ENCODE measurements at regions not wholly inside any gene's neighbourhood (a gene's known extent, or its start where the extent isn't known, plus 50 kb on each side); places are given as distances from the start of the nearest gene placed in this dataset.

DNA sequence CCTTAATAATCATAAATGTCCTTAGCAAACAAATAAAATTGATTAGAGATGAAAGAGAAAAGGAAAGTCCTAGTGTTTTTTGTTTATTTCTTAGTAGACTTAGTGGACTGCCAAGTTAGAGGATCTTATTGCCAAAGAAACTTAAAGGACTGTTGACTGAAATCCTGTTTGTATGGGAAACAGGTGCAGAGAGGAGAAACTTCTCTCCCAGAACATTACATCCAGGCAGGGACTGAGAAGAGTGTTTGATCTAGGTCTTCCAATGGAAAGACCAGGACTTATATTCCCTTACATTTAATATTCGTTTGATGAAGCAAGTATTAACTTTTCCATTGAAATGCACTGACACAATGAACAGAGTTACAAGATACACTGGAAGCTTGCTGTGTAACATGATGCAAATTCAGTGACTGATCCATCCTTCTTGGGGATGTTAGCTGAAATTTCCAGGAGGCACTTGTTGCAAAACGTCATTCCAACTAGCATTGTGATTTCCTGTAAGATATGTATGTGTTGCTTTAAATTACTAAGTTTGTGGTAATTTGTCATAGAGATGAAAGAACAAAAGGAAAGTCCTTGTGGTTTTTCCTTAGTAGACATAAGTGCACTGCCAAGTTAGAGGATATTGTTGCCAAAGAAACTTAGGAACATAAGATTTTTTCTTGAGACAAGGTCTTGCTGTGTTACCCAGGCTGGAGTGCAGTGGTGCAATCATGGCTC is 505.6 kb downstream of the STIM2 start:
- no peaks in the 10 kb centered on the region for H3K4me1 ChIP-seq
- no peak overlapping the region for H3K4me3 ChIP-seq
- no peaks in the 10 kb centered on the region for H4K20me1 ChIP-seq
- no peak overlapping the region for H3K9ac ChIP-seq
- no peak overlapping the region for H3K27ac ChIP-seq
- TF ChIP-seq Cebpa-rat (IDR thresholded peaks at IDR 0.05), result no peak
- peaks cover 0 to 11% (median 0%) of the 10 kb centered on the region in 11 experiments; a peak in 5 of 22 replicates for H3K9me3 ChIP-seq (replicated peaks in 1 of 11)
- no peak overlapping the region for H3K4me2 ChIP-seq
- no peaks in the 10 kb centered on the region for H3K27me3 ChIP-seq
- H3K36me3 ChIP-seq, result no peaks in the 10 kb centered on the region

DNA sequence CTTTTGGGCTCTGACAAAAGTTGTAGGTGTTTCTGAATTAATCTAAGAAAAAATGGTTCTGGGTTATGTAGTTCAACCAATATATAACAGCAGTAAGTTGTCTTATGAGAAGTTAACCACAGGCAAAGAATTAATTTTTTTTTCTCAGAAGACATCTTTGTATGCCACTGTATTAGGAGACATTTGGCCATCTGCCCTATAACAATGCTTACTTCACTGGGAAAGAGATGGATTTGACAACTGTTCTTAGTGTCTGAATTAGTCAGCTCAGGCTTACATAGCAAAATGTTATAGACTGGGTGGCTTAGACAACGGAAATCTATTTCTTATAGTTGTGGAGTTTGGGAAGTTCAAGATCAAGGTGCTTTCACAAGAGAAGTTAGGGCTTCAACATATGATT is 508.1 kb downstream of the STIM2 start:
- no peak for TF ChIP-seq Cebpa-rat (IDR thresholded peaks at IDR 0.05)
- Histone ChIP-seq H3K9ac (no peak overlapping the region), H3K9me3 (replicated peaks in 1 of 11) (peaks cover 0 to 11% (median 0%) of the 10 kb centered on the region in 11 experiments; a peak in 5 of 22 replicates), H4K20me1 (no peaks in the 10 kb centered on the region), H3K4me1 (no peaks in the 10 kb centered on the region), H3K36me3 (no peaks in the 10 kb centered on the region), H3K27me3 (no peaks in the 10 kb centered on the region), H3K27ac (no peak overlapping the region), H3K4me3 (no peak overlapping the region), H3K4me2 (no peak overlapping the region)

- Histone ChIP-seq H3K27me3 (no peaks in the 10 kb centered on the region), H3K9me3 (replicated peaks in 1 of 11) (peaks cover 3 to 13% (median 6%) of the 10 kb centered on the region in 11 experiments; a peak in 9 of 22 replicates), H3K27ac (no peak overlapping the region), H4K20me1 (no peaks in the 10 kb centered on the region), H3K4me1 (no peaks in the 10 kb centered on the region), H3K9ac (no peak overlapping the region), H3K36me3 (no peaks in the 10 kb centered on the region), H3K4me3 (no peak overlapping the region), H3K4me2 (0 out of 22 replicates have a peak overlapping the region, but pooled peaks of 1 of the 11 experiments have one; percentile 26)
- TF ChIP-seq Cebpa-rat (IDR thresholded peaks at IDR 0.05), result no peak
These were observed 521.2 kb downstream of the STIM2 start for GRCh38 chr4:27381815-27382214.

- H3K27ac ChIP-seq, result no peak overlapping the region
- H3K9ac ChIP-seq, result no peak overlapping the region
- peaks cover 0 to 3% (median 0%) of the 10 kb centered on the region in 11 experiments; a peak in 1 of 22 replicates for H3K9me3 ChIP-seq (replicated peaks in 1 of 11)
- H4K20me1 ChIP-seq, result no peaks in the 10 kb centered on the region
- TF ChIP-seq Cebpa-rat (IDR thresholded peaks at IDR 0.05), result no peak
- H3K4me1 ChIP-seq, result no peaks in the 10 kb centered on the region
- no peaks in the 10 kb centered on the region for H3K36me3 ChIP-seq
- H3K4me3 ChIP-seq, result no peak overlapping the region
- H3K4me2 ChIP-seq, result no peak overlapping the region
- no peaks in the 10 kb centered on the region for H3K27me3 ChIP-seq
These were observed 527.1 kb downstream of the STIM2 start for GRCh38 chr4:27387711-27388110.

DNA sequence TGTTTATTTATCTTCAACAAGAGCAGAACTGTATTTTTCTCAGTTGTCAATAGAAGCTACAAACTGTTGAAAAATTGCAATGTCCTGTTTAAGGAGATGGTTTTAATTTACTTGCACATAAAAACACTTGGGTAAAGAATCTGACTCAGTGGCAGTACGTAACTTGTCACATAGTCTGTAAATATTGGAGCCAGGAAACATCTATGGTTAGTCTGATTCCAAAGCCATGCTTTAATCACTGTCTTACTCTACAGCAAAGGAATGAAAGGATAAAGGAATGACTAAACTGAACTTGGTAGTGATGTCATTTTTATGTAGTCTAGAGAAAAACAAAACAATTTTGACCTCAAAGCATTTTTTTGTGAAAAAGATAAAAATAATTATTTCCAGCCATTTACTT is 537.2 kb downstream of the STIM2 start:
- Histone ChIP-seq H3K4me3 (no peak overlapping the region), H3K9ac (no peak overlapping the region), H3K27me3 (no peaks in the 10 kb centered on the region), H4K20me1 (no peaks in the 10 kb centered on the region), H3K4me2 (no peak overlapping the region), H3K36me3 (no peaks in the 10 kb centered on the region), H3K27ac (no peak overlapping the region), H3K9me3 (replicated peaks in 1 of 11) (peaks cover 4 to 25% (median 21%) of the 10 kb centered on the region in 11 experiments; a peak in 13 of 22 replicates), H3K4me1 (no peaks in the 10 kb centered on the region)
- no peak for TF ChIP-seq Cebpa-rat (IDR thresholded peaks at IDR 0.05)

DNA sequence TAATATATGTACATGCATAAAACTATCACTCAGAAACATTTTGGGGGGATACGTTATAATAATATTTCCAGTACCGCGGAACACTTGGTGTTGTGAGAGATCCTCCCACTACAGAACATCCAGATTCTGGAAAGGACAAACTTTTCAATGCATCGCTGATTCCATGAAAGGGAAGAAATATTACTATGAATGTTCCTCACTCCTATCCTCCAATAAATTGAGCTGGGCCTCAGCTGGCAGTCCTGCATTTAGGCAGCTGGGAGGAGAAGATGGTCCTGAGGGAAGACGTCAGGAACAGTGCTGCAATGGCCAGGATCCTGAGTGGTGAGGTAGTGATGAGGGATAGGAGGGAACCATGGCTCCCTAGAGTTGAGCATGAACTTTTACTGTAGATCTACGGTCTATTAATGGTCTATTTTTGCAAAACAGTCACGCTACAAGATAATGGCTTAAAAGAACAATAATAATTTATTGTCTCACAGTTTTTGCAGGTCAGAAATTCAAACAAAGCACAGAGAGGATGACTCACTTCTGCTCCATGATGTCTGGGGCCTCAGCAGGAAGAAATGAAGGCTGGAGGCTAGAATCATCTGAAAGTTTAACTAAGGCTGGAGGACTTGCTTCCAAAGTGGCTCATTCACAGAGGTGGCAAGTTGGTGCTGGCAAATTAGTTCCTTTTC is 538.1 kb downstream of the STIM2 start:
- Histone ChIP-seq H3K27ac (no peak overlapping the region), H3K4me2 (no peak overlapping the region), H3K4me1 (no peaks in the 10 kb centered on the region), H3K4me3 (no peak overlapping the region), H3K36me3 (no peaks in the 10 kb centered on the region), H3K9me3 (replicated peaks in 1 of 11) (peaks cover 6 to 30% (median 23%) of the 10 kb centered on the region in 11 experiments; a peak in 17 of 22 replicates), H3K27me3 (no peaks in the 10 kb centered on the region), H3K9ac (no peak overlapping the region), H4K20me1 (no peaks in the 10 kb centered on the region)
- no peak for TF ChIP-seq Cebpa-rat (IDR thresholded peaks at IDR 0.05)

- peak overlapping the region in 3 of 10 experiments; percentile 1 to 24 (median 13); a peak in 4 of 20 replicates for H3K4me3 ChIP-seq
- no peaks in the 10 kb centered on the region for H3K27me3 ChIP-seq
- no peaks in the 10 kb centered on the region for H4K20me1 ChIP-seq
- peaks cover 44 to 74% (median 52%) of the 10 kb centered on the region in 11 experiments for H3K9me3 ChIP-seq (replicated peaks in 1 of 11)
- no peak overlapping the region for H3K9ac ChIP-seq
- peaks cover 19 to 59% (median 43%) of the 10 kb centered on the region in 10 experiments for H3K4me1 ChIP-seq
- no peak for TF ChIP-seq Cebpa-rat (IDR thresholded peaks at IDR 0.05)
- H3K27ac ChIP-seq, result peak overlapping the region in 6 of 11 experiments; percentile 73 to 91 (median 82); a peak in 10 of 22 replicates
- peaks cover 0 to 21% (median 6%) of the 10 kb centered on the region in 11 experiments; a peak in 6 of 22 replicates for H3K36me3 ChIP-seq
- H3K4me2 ChIP-seq, result peak overlapping the region in 8 of 11 experiments; percentile 48 to 77 (median 72); a peak in 13 of 22 replicates
These were observed 547.0 kb downstream of the STIM2 start for GRCh38 chr4:27407616-27408015.

GRCh38 chr4:27412613-27413012 is 552.0 kb downstream of the STIM2 start:
- Histone ChIP-seq H3K4me1 (peaks cover 19 to 50% (median 36%) of the 10 kb centered on the region in 10 experiments), H3K27ac (no peak overlapping the region)
- no peak for TF ChIP-seq Cebpa-rat (IDR thresholded peaks at IDR 0.05)

More at GRCh38 chr4:27412613-27413012, 552.0 kb downstream of the STIM2 start:
- Histone ChIP-seq H3K4me3 (no peak overlapping the region), H3K27me3 (no peaks in the 10 kb centered on the region), H3K36me3 (peaks cover 0 to 5% (median 0%) of the 10 kb centered on the region in 11 experiments; a peak in 2 of 22 replicates), H4K20me1 (no peaks in the 10 kb centered on the region), H3K9ac (no peak overlapping the region), H3K4me2 (0 out of 22 replicates have a peak overlapping the region, but pooled peaks of 1 of the 11 experiments have one; percentile 3), H3K9me3 (replicated peaks in 1 of 11) (peaks cover 29 to 74% (median 48%) of the 10 kb centered on the region in 11 experiments)

All from BLaER1 treated with 17β-estradiol and CSF1 and Interleukin-3, amounts not matched to agents 10 nM and 100 nM (cell line).